ENCODE measurements at regions not wholly inside any gene's neighbourhood (a gene's known extent, or its start where the extent isn't known, plus 50 kb on each side); places are given as distances from the start of the nearest gene placed in this dataset.

Small RNAs in the stretch of these regions (microRNA-seq; reads per million reads assigned to microRNA genes)
- gene MIR125B2 (184 to 465 reads per million in 2 donors), gene MIR99A (20,017 to 65,191 reads per million in 2 donors), gene MIRLET7C (9,878 to 12,083 reads per million in 2 donors)

Measured in aorta (tissue), 2 donors.